ENCODE measurements at regions not wholly inside any gene's neighbourhood (a gene's known extent, or its start where the extent isn't known, plus 50 kb on each side); places are given as distances from the start of the nearest gene placed in this dataset.

GRCh38 chr22:45061332-45061731, 51.5 kb upstream of the PHF21B start:
- H3K4me1 Mint-ChIP-seq, result no peaks in the 10 kb centered on the region
- H3K4me3 Mint-ChIP-seq, result no peak overlapping the region
- no peaks in the 10 kb centered on the region for H3K9me3 ChIP-seq (ENCODE audit: control insufficient read depth, low read length, poor library complexity, severe bottlenecking)
- no peaks in the 10 kb centered on the region for H3K36me3 Mint-ChIP-seq (ENCODE audit: low read depth)
- no peak overlapping the region for H3K27ac Mint-ChIP-seq
- no peak for DNase-seq
- peaks cover 32% of the 10 kb centered on the region for H3K27me3 Mint-ChIP-seq
- ATAC-seq, result no peak

- DNase-seq, result no peak
- no peak overlapping the region for H3K4me3 Mint-ChIP-seq
- ATAC-seq, result peak; percentile 59
- H3K27ac Mint-ChIP-seq, result no peak overlapping the region
- no peaks in the 10 kb centered on the region for H3K36me3 Mint-ChIP-seq (ENCODE audit: low read depth)
- H3K27me3 Mint-ChIP-seq, result peaks cover 30% of the 10 kb centered on the region
- H3K4me1 Mint-ChIP-seq, result no peaks in the 10 kb centered on the region
- no peaks in the 10 kb centered on the region for H3K9me3 ChIP-seq (ENCODE audit: control insufficient read depth, low read length, poor library complexity, severe bottlenecking)
Measured at GRCh38 chr22:45064313-45065278, 54.8 kb upstream of the PHF21B start.

DNA sequence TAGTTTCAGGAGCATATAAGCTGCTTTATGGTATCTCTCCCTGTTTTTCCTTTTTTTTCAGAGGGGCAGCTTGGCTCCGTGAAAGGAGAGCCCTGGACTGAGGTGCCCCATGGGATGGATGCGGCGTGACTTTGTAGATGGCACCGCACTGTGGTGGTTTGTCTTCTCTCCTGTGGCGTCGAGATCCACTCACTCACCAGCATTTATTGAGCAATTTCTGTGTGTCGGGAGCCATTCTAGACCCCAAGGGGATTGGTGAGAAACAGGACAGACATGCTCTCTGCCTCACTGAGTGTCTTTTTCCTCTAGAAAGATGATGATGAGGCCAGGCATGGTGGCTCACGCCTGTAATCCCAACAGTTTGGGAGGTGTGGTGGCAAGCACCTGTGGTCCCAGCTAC, 55.9 kb upstream of the PHF21B start:
- no peak for ATAC-seq

DNA sequence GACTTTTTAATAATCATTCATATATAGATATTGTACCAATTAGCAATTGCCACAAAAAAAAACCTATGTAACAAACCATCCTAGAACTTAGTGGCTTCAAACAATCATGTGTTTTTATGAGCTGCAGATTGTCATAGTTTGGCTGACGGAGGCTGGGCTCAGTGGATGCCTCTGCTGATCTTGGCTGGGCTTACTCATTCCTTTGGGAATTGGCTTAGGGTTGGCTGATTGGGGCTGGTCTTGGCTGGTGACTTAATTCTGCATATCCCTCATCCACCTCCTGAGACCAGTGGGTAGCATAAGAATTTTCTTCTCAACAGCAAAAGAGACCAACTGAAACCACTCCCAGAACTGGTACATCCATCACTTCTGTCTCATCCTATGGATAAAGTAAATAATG, 57.9 kb upstream of the PHF21B start:
- H3K9me3 ChIP-seq (ENCODE audit: control insufficient read depth, low read length, poor library complexity, severe bottlenecking), result no peaks in the 10 kb centered on the region
- H3K27me3 Mint-ChIP-seq, result peaks cover 46% of the 10 kb centered on the region
- no peak for ATAC-seq
- no peak overlapping the region for H3K27ac Mint-ChIP-seq
- H3K4me3 Mint-ChIP-seq, result no peak overlapping the region
- peaks cover 8% of the 10 kb centered on the region for H3K36me3 Mint-ChIP-seq (ENCODE audit: low read depth)
- H3K4me1 Mint-ChIP-seq, result peaks cover 7% of the 10 kb centered on the region
- DNase-seq, result no peak

More for the DNA sequence above, 55.9 kb upstream of the PHF21B start:
- no peak overlapping the region for H3K4me3 Mint-ChIP-seq
- no peaks in the 10 kb centered on the region for H3K9me3 ChIP-seq (ENCODE audit: control insufficient read depth, low read length, poor library complexity, severe bottlenecking)
- DNase-seq, result no peak
- no peak overlapping the region for H3K27ac Mint-ChIP-seq
- H3K36me3 Mint-ChIP-seq (ENCODE audit: low read depth), result no peaks in the 10 kb centered on the region
- no peaks in the 10 kb centered on the region for H3K4me1 Mint-ChIP-seq
- H3K27me3 Mint-ChIP-seq, result peaks cover 31% of the 10 kb centered on the region

- ATAC-seq, result no peak
- H3K4me3 Mint-ChIP-seq, result no peak overlapping the region
- H3K4me1 Mint-ChIP-seq, result peaks cover 7% of the 10 kb centered on the region
- H3K36me3 Mint-ChIP-seq (ENCODE audit: low read depth), result peaks cover 8% of the 10 kb centered on the region
- no peaks in the 10 kb centered on the region for H3K9me3 ChIP-seq (ENCODE audit: control insufficient read depth, low read length, poor library complexity, severe bottlenecking)
- DNase-seq, result no peak
- H3K27me3 Mint-ChIP-seq, result peaks cover 47% of the 10 kb centered on the region
- no peak overlapping the region for H3K27ac Mint-ChIP-seq
Measured at GRCh38 chr22:45069925-45070324, 60.1 kb upstream of the PHF21B start.

GRCh38 chr22:45071618-45072017, 61.8 kb upstream of the PHF21B start:
- no peak for DNase-seq
- H3K4me1 Mint-ChIP-seq, result peaks cover 10% of the 10 kb centered on the region
- H3K27me3 Mint-ChIP-seq, result peaks cover 49% of the 10 kb centered on the region
- H3K4me3 Mint-ChIP-seq, result no peak overlapping the region
- peaks cover 13% of the 10 kb centered on the region for H3K36me3 Mint-ChIP-seq (ENCODE audit: low read depth)
- H3K27ac Mint-ChIP-seq, result no peak overlapping the region
- no peak for ATAC-seq
- H3K9me3 ChIP-seq (ENCODE audit: control insufficient read depth, low read length, poor library complexity, severe bottlenecking), result no peaks in the 10 kb centered on the region

DNA sequence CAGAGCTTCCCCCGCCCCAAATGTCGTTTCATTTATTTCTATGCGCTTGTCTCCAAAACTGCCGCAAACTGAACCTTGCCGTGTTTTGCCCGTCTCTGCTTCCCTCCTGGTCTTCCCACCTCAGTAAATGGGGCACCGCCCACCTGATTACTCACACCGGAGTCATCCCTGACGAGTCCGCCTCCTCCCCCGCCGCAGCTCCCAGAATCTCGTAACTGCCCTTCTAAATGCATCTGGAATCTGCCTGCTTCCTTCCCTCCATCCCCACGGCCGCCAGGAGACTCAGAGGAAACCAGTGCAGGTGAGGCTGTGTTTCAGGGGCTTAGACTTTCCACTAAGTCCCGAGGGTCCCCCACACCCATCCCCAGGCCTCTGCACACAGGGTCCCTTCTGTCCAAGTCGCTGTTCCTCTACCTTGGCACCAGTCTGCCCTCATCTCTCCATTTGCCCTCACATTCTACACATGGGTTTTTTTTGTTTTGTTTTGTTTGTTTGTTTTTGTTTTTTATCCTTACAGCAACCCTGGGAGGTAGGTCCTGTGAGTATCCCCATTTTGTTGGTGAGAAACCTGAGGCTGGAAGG, 62.6 kb upstream of the PHF21B start:
- no peaks in the 10 kb centered on the region for H3K9me3 ChIP-seq (ENCODE audit: control insufficient read depth, low read length, poor library complexity, severe bottlenecking)
- no peak overlapping the region for H3K4me3 Mint-ChIP-seq
- ATAC-seq (no peak), DNase-seq (no peak)
- peaks cover 10% of the 10 kb centered on the region for H3K4me1 Mint-ChIP-seq
- peaks cover 49% of the 10 kb centered on the region for H3K27me3 Mint-ChIP-seq
- peaks cover 13% of the 10 kb centered on the region for H3K36me3 Mint-ChIP-seq (ENCODE audit: low read depth)
- no peak overlapping the region for H3K27ac Mint-ChIP-seq

DNA sequence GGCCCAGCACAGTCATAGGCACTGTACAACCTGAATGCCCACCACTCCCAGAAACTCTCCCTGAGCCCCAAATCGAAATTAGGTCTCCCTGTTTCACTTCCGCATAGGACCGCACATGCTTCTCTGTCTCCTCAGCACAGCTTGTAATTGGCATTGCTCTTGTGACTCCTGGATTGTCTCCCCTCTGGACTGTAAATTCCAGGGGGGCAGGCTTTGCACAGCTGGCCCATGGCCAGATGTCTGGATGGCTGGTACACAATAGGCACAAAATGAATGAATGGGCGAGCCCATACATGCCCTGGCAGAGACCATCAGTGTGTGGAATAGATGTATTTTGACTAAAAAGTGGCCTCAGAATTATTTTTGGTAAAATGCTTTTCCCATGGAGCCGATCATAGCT, 63.3 kb upstream of the PHF21B start:
- Mint-ChIP-seq H3K4me3 (no peak overlapping the region), H3K36me3 (ENCODE audit: low read depth) (peaks cover 13% of the 10 kb centered on the region), H3K4me1 (peaks cover 10% of the 10 kb centered on the region), H3K27me3 (peaks cover 53% of the 10 kb centered on the region), H3K27ac (no peak overlapping the region)
- DNase-seq, result no peak
- no peak for ATAC-seq
- no peaks in the 10 kb centered on the region for H3K9me3 ChIP-seq (ENCODE audit: control insufficient read depth, low read length, poor library complexity, severe bottlenecking)

DNA sequence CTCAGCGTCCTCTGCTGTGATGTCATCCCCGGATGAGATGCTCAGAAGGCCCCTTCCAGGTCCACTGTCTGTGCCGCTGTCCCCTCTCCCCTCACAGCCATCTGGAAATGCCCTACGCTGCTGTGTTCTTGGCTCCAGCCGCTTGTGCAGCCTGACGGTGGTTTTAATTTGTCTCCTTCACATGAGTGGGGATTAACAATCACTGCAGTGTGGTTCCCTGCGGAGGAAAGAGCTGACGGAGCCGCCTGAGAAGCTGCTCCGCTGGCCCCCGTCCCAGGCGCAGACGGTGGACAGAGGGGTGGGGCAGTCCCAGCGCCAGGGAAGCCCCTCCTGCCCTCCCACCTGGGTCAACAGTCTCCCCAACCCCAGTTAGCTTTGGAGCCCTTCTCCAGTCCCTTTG, 67.5 kb upstream of the PHF21B start:
- peaks cover 9% of the 10 kb centered on the region for H3K4me1 Mint-ChIP-seq
- no peak overlapping the region for H3K4me3 Mint-ChIP-seq
- no peaks in the 10 kb centered on the region for H3K9me3 ChIP-seq (ENCODE audit: control insufficient read depth, low read length, poor library complexity, severe bottlenecking)
- ATAC-seq (no peak), DNase-seq (no peak)
- peaks cover 10% of the 10 kb centered on the region for H3K36me3 Mint-ChIP-seq (ENCODE audit: low read depth)
- H3K27me3 Mint-ChIP-seq, result peaks cover 47% of the 10 kb centered on the region
- H3K27ac Mint-ChIP-seq, result no peak overlapping the region

- DNase-seq, result no peak
- Mint-ChIP-seq H3K4me1 (peaks cover 5% of the 10 kb centered on the region), H3K27me3 (peaks cover 47% of the 10 kb centered on the region), H3K27ac (no peak overlapping the region), H3K4me3 (no peak overlapping the region), H3K36me3 (ENCODE audit: low read depth) (peaks cover 6% of the 10 kb centered on the region)
- no peaks in the 10 kb centered on the region for H3K9me3 ChIP-seq (ENCODE audit: control insufficient read depth, low read length, poor library complexity, severe bottlenecking)
- no peak for ATAC-seq
Measured at GRCh38 chr22:45077826-45078334, 68.1 kb upstream of the PHF21B start.

DNA sequence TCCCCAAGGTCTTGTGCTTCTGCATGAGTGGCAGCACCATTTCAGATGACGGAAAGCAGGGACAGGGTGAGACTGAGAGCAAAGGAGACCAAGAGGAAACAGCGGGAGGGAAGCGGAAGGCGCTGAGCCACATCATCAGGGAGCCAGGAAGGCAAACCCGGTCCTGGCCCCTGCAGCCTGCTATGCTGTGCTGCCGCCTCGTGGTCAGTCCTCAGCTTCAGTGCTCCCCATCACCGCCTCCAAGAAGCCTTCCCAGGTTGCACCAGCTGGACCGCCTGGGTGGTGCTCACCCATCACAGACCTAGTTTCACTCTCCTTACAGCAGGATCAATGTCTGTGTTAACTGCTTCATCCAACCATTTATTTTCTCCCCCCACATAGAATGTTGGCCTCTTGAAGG, 73.0 kb upstream of the PHF21B start:
- H3K9me3 ChIP-seq (ENCODE audit: control insufficient read depth, low read length, poor library complexity, severe bottlenecking), result no peaks in the 10 kb centered on the region
- no peak overlapping the region for H3K27ac Mint-ChIP-seq
- no peak overlapping the region for H3K4me3 Mint-ChIP-seq
- peaks cover 41% of the 10 kb centered on the region for H3K27me3 Mint-ChIP-seq
- no peak for DNase-seq
- H3K4me1 Mint-ChIP-seq, result peaks cover 5% of the 10 kb centered on the region
- H3K36me3 Mint-ChIP-seq (ENCODE audit: low read depth), result no peaks in the 10 kb centered on the region
- no peak for ATAC-seq

- ATAC-seq, result no peak
- Mint-ChIP-seq H3K36me3 (ENCODE audit: low read depth) (no peaks in the 10 kb centered on the region), H3K27ac (no peak overlapping the region), H3K27me3 (peaks cover 41% of the 10 kb centered on the region), H3K4me1 (peaks cover 5% of the 10 kb centered on the region), H3K4me3 (no peak overlapping the region)
- DNase-seq, result no peak
- no peaks in the 10 kb centered on the region for H3K9me3 ChIP-seq (ENCODE audit: control insufficient read depth, low read length, poor library complexity, severe bottlenecking)
Measured at GRCh38 chr22:45083659-45084305, 74.0 kb upstream of the PHF21B start.

- Mint-ChIP-seq H3K36me3 (ENCODE audit: low read depth) (no peaks in the 10 kb centered on the region), H3K4me3 (no peak overlapping the region), H3K4me1 (peaks cover 5% of the 10 kb centered on the region), H3K27ac (no peak overlapping the region), H3K27me3 (peaks cover 41% of the 10 kb centered on the region)
- ATAC-seq (no peak), DNase-seq (no peak)
- H3K9me3 ChIP-seq (ENCODE audit: control insufficient read depth, low read length, poor library complexity, severe bottlenecking), result no peaks in the 10 kb centered on the region
Measured at GRCh38 chr22:45084400-45084920, 74.7 kb upstream of the PHF21B start.
